HepG2 (cell line): ENCODE measurements at regions not wholly inside any gene's neighbourhood (a gene's known extent, or its start where the extent isn't known, plus 50 kb on each side); places are given as distances from the start of the nearest gene placed in this dataset.

Experiments used
- ATAC-seq: fragments of 200-7000 bp; cut with Tn5 transposase; 3 replicates; pipeline ENCODE4 v1.9.1; 2020; ENCODE audit warnings: mild to moderate bottlenecking, moderate library complexity
- BruUV-seq: library from RNA; stranded (reverse); fragments of 400-500 nt; replicated peaks from 2 replicates; lab custom pipeline; 2021; lab: Mats Ljungman, UMichigan
- CTCF ChIA-PET: fragments of 300-600 bp; formaldehyde crosslinking; extraction: SDS; loops from one replicate; lab custom pipeline; 2021; ENCODE audit warnings: low total read pairs, inconsistent platforms, low intra/inter-chr PET ratio; lab: Yijun Ruan, JAX
- POLR2A ChIA-PET: fragments of 350-600 bp; sonication (Branson Sonifier 250); formaldehyde crosslinking; loops from one replicate; lab custom pipeline; 2020; ENCODE audit warnings: antibody characterized with exemption, inconsistent platforms; lab: Yijun Ruan, JAX
- DNase-seq: peaks from one replicate; pipeline ENCODE4 v3.0.0-alpha.2; 2015; ENCODE audit warnings: low spot score
- FAIRE-seq: peaks from 3 replicates; lab custom pipeline; 2011; peaks lifted over from hg19 to GRCh38; lab: Jason Lieb, UNC
- H2AFZ ChIP-seq: one replicate; pipeline ENCODE4 v1.6.1; 2011; ENCODE audit warnings: low read length, inconsistent platforms
- H3K27ac ChIP-seq: fragments of 300-600 bp; 3 replicates; pipeline ENCODE4 v1.8.0; 2011; ENCODE audit warnings: mixed run types, mild to moderate bottlenecking, mixed read lengths, low read length, inconsistent platforms; ENCODE audit not compliant: insufficient read depth; ENCODE audit errors: extremely low read length
- H3K27me3 ChIP-seq, 2 experiments: fragments of 200-600 bp in 1 of 2; 2 replicates in 1 of 2; 3 replicates in 1 of 2; pipeline versions ENCODE4 v1.6.0 to v1.8.0; 2011; ENCODE audit warnings: low read length in 2 of 2, mild to moderate bottlenecking in 2 of 2, moderate library complexity in 2 of 2, inconsistent platforms in 1 of 2; ENCODE audit not compliant: insufficient read depth in 2 of 2, control insufficient read depth in 1 of 2
- H3K36me3 ChIP-seq, 2 experiments: fragments of 200-600 bp in 1 of 2; replicated peaks in 1 of 2; 2 replicates in 1 of 2; 3 replicates in 1 of 2; pipeline versions ENCODE4 v1.5.1 to v1.8.0; 2011; ENCODE audit warnings: low read length in 2 of 2, inconsistent platforms in 1 of 2; ENCODE audit not compliant: insufficient read depth in 2 of 2, control insufficient read depth in 1 of 2
- H3K4me1 ChIP-seq: 2 replicates; pipeline ENCODE4 v1.5.1; 2012; ENCODE audit warnings: low read length, inconsistent platforms; ENCODE audit not compliant: insufficient read depth
- H3K4me2 ChIP-seq: 2 replicates; pipeline ENCODE4 v1.6.0; 2011; ENCODE audit warnings: low read depth, low read length, inconsistent platforms
- H3K4me3 ChIP-seq, 3 experiments: fragments of 200-600 bp in 1 of 3; sonication (generic), shearing (Covaris generic) in 1 of 3; replicated peaks in 1 of 3; 2 replicates each; pipeline ENCODE4 v1.5.1; 2011 to 2016; ENCODE audit warnings: low read length in 3 of 3, inconsistent platforms in 2 of 3, low read depth in 2 of 3, mild to moderate bottlenecking in 2 of 3, control low read depth in 1 of 3, mixed read lengths in 1 of 3; ENCODE audit not compliant: insufficient read depth in 1 of 3
- H3K79me2 ChIP-seq: one replicate; pipeline ENCODE4 v1.6.1; 2011; ENCODE audit warnings: low read length, inconsistent platforms; ENCODE audit not compliant: insufficient read depth
- H3K9ac ChIP-seq: 2 replicates; pipeline ENCODE4 v1.6.0; 2011; ENCODE audit warnings: mild to moderate bottlenecking, low read depth, low read length, inconsistent platforms; ENCODE audit not compliant: insufficient read depth
- H3K9me3 ChIP-seq: 2 replicates; pipeline ENCODE4 v1.5.1; 2012; ENCODE audit warnings: mild to moderate bottlenecking, low read length
- H4K20me1 ChIP-seq: 2 replicates; pipeline ENCODE4 v1.6.0; 2011; ENCODE audit warnings: inconsistent platforms, mild to moderate bottlenecking, low read length, moderate library complexity; ENCODE audit not compliant: insufficient read depth
- MED13 ChIP-seq: sonication (generic); formaldehyde crosslinking; IDR thresholded peaks from 2 replicates; pipeline ENCODE4 v1.5.0; 2020; ENCODE audit warnings: missing genetic modification reagents
- SIX4 ChIP-seq: sonication (generic); formaldehyde crosslinking; IDR thresholded peaks from 2 replicates; pipeline ENCODE4 v1.4.0; 2020; ENCODE audit warnings: missing genetic modification reagents
- ZBTB40 ChIP-seq, 2 experiments: fragments of 450-650 bp in 1 of 2; sonication (generic) in 1 of 2; formaldehyde crosslinking in 1 of 2; IDR thresholded peaks; 2 replicates each; pipeline versions ENCODE4 v1.6.1 to v1.8.0; 2016 to 2022; ENCODE audit warnings: antibody characterized with exemption in 1 of 2, mild to moderate bottlenecking in 1 of 2, missing genetic modification reagents in 1 of 2
- in situ Hi-C: cut with HindIII; loops from 2 replicates; pipeline ENCODE4 v1.10.0; 2017; ENCODE audit warnings: low pct_unique_long_range_greater_than_20kb; ENCODE audit not compliant: extremely low pct_ligation_motif_present
- intact Hi-C: fragments of 100-400 bp; cut with micrococcal nuclease; formaldehyde crosslinking; loops from one replicate; pipeline ENCODE4 v1.10.0; 2022; ENCODE audit not compliant: unreplicated experiment

- in situ Hi-C loops (no loop called here), intact Hi-C loops (no loop called here)
- FAIRE-seq (no peak), DNase-seq (no peak), ATAC-seq (no peak)
- Histone ChIP-seq H3K4me3 (no peak overlapping the region), H4K20me1 (no peaks in the 10 kb centered on the region), H3K79me2 (no peaks in the 10 kb centered on the region), H3K36me3 (no peaks in the 10 kb centered on the region), H3K9me3 (no peaks in the 10 kb centered on the region), H3K4me1 (no peaks in the 10 kb centered on the region), H3K27me3 (no peaks in the 10 kb centered on the region), H3K9ac (no peak overlapping the region), H3K4me2 (no peak overlapping the region), H3K27ac (no peak overlapping the region), H2AFZ (no peak overlapping the region)
- POLR2A ChIA-PET, result no interaction called here
- no TSS peak for BruUV-seq
- TF ChIP-seq MED13 (CRISPR knock-in tag) (no peak), ZBTB40 (IDR thresholded peaks at IDR 0.05) (no peak), ZBTB40 (CRISPR knock-in tag; IDR thresholded peaks at IDR 0.05) (no peak), SIX4 (CRISPR knock-in tag) (no peak)
- CTCF ChIA-PET, result no interaction called here
These were observed 113.3 kb upstream of the PTGFR start for GRCh38 chr1:78377356-78377928.
